Heart right ventricle (tissue), 16 donors: ENCODE measurements at regions not wholly inside any gene's neighbourhood (a gene's known extent, or its start where the extent isn't known, plus 50 kb on each side); places are given as distances from the start of the nearest gene placed in this dataset.
A peak's percentile ranks its signal among the peaks of the same experiment; 100 is the strongest.

Experiments
- ATAC-seq, 8 donors: fragments of 200-7000 bp; cut with Tn5 transposase; one replicate each; pipeline ENCODE4 v1.9.1; 2020; ENCODE audit warnings: mild to moderate bottlenecking in 8 of 8, moderate library complexity in 8 of 8, moderate number of reproducible peaks in 1 of 8
- DNase-seq, 2 donors: peaks; one replicate each; pipeline ENCODE4 v3.0.0-alpha.2; 2020
- H3K27ac ChIP-seq, 10 donors: fragments of 200-600 bp; sonication (generic) in 2 of 10; one replicate each; pipeline versions ENCODE4 v1.5.0 to v1.8.0; 2020 to 2022; ENCODE audit warnings: mild to moderate bottlenecking in 3 of 10
- H3K27me3 ChIP-seq, 7 donors: fragments of 200-600 bp; one replicate each; pipeline ENCODE4 v1.8.0; 2021 to 2022; ENCODE audit warnings: mild to moderate bottlenecking in 2 of 7
- H3K36me3 ChIP-seq, 9 donors: fragments of 200-600 bp; sonication (generic) in 1 of 9; one replicate each; pipeline versions ENCODE4 v1.5.0 to v1.8.0; 2020 to 2022; ENCODE audit warnings: mild to moderate bottlenecking in 2 of 9
- H3K4me1 ChIP-seq, 9 donors: fragments of 200-600 bp; sonication (generic) in 1 of 9; one replicate each; pipeline versions ENCODE4 v1.5.0 to v1.8.0; 2020 to 2022; ENCODE audit warnings: mild to moderate bottlenecking in 4 of 9
- H3K4me3 ChIP-seq, 10 donors: fragments of 200-600 bp; sonication (generic) in 2 of 10; one replicate each; pipeline versions ENCODE4 v1.5.0 to v1.8.0; 2020 to 2022; ENCODE audit warnings: mild to moderate bottlenecking in 7 of 10, moderate library complexity in 2 of 10
- H3K9me3 ChIP-seq, 11 donors: fragments of 200-600 bp in 10 of 11; sonication (generic) in 2 of 11; one replicate each; pipeline versions ENCODE4 v1.5.0 to v1.8.0; 2013 to 2022; ENCODE audit warnings: mild to moderate bottlenecking in 2 of 11, control low read depth in 1 of 11, moderate library complexity in 1 of 11
- WGBS, 2 donors: extraction: QIAGEN DNeasy Blood & Tissue Kit; methylation state at CpG; one replicate each; pipeline ENCODE4 v1.1.7; 2013; ENCODE audit warnings: inconsistent platforms in 1 of 2; 5-methylcytosine and 5-hydroxymethylcytosine counted together
- intact Hi-C, 10 donors: fragments of 100-400 bp; cut with DNase I; formaldehyde crosslinking; loops; one replicate each; pipeline versions ENCODE4 v1.11.1 to v1.14.2; 2022
- TF ChIP-seq, protein P1 (sequence below), 9 donors: fragments of 200-600 bp; sonication (generic) in 2 of 9; IDR thresholded peaks; one replicate each; pipeline versions ENCODE4 v1.5.0 to v1.8.0; 2021 to 2022; ENCODE audit warnings: antibody characterized with exemption in 9 of 9, mild to moderate bottlenecking in 5 of 9, moderate library complexity in 1 of 9
- donor health status: Arrhythmogenic right ventricular cardiomyopathy.
- donor health status: ischemic (EF 13 %, LVEDD 7.1; RV severe dilation, severe dysfunction).
- donor health status: healthy with polysubstance abuse.
- donor health status: DM: no; HTN: yes; CAD: no.
- donor health status: DM: no; HTN: no; CAD: no.
- donor health status: ischemic (EF 25% LVEDD 6.9; RV normal size, moderate dysfunction).
- donor health status: ischemic (EF 25% LVEDD 5.7; RV mildly dilated, moderate dysfunction).
- donor health status: healthy.
- donor health status: DM: yes; HTN: yes; CAD: no.
- donor health status: Ischemic cardiomyopathy.
- donor health status: ischemic (EF 35%, LVEDD 5.7; RV mildly dilated, moderate dysfunction).
- donor health status: nonischemic (EF 11% LVEDD 7.7; RV severe dilation, severe dysfunction).
- donor health status: DM: yes; HTN: yes; CAD: no.
- donor health status: PGD.
- donor health status: ischemic (EF 29% LVEDD 5.4; RV normal size, mild dysfunction).
- donor health status: nonischemic (EF 23%, LVEDD 6.1; RV moderate dilation, normal function).

DNA sequence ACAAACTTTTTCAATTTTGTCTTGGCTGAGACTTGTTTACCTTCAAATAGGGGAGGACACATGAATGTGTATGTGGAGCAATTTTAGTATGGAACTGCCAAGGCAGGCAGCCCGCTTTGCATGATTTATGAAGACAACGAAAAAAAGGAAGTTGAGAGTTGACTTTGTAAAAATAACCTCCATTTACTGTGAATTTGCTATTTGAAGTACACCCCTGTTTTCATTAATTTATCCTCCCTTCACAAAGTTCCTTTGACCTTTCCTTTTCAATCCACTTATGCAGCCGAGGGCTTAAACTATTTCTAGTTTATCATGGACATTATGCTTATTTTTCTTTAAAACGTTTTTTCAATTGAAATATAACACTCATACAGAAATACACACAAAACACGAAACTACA, 369.6 kb upstream of the CADM1 start:
- peaks cover 0 to 19% (median 0%) of the 10 kb centered on the region in 9 donors for H3K4me1 ChIP-seq
- DNase-seq (no peak), ATAC-seq (no peak)
- no peaks in the 10 kb centered on the region for H3K36me3 ChIP-seq
- H3K27me3 ChIP-seq, result no peaks in the 10 kb centered on the region
- peaks cover 0 to 5% (median 0%) of the 10 kb centered on the region in 11 donors for H3K9me3 ChIP-seq
- intact Hi-C loops, result no loop called here
- WGBS, 2 donors, result 60 to 67% methylated on average over 5 of the region's 5 CpGs
- H3K27ac ChIP-seq, result no peak overlapping the region
- H3K4me3 ChIP-seq, result no peak overlapping the region
- TF ChIP-seq, protein P1, sequence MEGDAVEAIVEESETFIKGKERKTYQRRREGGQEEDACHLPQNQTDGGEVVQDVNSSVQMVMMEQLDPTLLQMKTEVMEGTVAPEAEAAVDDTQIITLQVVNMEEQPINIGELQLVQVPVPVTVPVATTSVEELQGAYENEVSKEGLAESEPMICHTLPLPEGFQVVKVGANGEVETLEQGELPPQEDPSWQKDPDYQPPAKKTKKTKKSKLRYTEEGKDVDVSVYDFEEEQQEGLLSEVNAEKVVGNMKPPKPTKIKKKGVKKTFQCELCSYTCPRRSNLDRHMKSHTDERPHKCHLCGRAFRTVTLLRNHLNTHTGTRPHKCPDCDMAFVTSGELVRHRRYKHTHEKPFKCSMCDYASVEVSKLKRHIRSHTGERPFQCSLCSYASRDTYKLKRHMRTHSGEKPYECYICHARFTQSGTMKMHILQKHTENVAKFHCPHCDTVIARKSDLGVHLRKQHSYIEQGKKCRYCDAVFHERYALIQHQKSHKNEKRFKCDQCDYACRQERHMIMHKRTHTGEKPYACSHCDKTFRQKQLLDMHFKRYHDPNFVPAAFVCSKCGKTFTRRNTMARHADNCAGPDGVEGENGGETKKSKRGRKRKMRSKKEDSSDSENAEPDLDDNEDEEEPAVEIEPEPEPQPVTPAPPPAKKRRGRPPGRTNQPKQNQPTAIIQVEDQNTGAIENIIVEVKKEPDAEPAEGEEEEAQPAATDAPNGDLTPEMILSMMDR (IDR thresholded peaks at IDR 0.05), result no peak

DNA sequence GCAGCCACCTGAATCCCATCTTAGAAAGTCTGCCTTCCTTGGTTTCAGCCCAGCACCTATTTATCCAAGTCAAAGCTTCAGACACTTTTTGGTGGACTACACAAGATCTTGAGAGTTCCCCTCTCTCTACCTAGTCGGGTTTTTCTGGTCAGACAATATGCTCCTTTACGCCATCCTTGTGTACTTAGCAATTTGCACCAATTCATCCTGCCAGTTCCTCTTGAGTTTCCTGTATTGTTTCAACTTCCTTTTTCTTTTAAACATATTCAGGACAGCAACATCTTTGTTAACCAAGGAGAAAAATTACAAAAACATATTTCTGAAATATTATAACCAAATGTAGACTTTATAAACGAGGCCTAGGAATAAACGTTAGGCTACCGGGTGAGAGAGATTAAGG, 368.2 kb upstream of the CADM1 start:
- no peak overlapping the region for H3K4me3 ChIP-seq
- intact Hi-C loops, result no loop called here
- H3K4me1 ChIP-seq, result peaks cover 0 to 19% (median 0%) of the 10 kb centered on the region in 9 donors
- ATAC-seq (no peak), DNase-seq (no peak)
- H3K27ac ChIP-seq, result no peak overlapping the region
- H3K9me3 ChIP-seq, result peaks cover 0 to 7% (median 0%) of the 10 kb centered on the region in 11 donors
- peaks cover 0 to 7% (median 0%) of the 10 kb centered on the region in 7 donors for H3K27me3 ChIP-seq
- no peaks in the 10 kb centered on the region for H3K36me3 ChIP-seq
- TF ChIP-seq, protein P1 (IDR thresholded peaks at IDR 0.05), result no peak
- 56 to 64% methylated on average over 5 of the region's 5 CpGs for WGBS, 2 donors

DNA sequence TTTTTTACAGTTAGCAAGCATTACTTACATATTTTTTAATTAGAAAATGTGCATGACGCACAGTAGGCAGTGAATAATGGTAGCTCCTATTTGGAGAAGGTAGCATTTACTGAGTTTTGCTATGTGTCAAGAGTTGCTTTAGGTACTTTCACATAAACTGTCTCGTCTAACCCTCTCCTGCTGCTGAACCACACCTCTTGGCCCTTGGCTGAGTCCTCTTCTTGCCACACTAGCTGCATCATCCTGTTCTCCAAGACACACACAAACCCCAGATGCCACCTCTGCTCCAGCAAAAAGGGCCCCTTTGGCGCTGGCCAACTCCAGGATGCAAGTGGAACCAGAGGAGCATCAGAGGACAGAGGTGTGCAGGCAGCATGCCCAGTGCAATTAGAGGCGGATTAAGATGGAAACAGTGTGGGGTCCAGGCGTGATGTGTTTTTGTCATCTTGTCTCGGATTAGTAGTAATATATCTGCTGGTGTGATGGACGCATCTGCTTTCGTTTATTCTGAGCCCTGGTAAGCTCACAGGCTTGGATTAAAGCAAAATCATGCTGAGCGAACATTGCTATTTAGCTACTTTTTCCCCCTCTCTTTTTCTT, 367.0 kb upstream of the CADM1 start:
- no peak for ATAC-seq
- Histone ChIP-seq H3K9me3 (peaks cover 0 to 7% (median 0%) of the 10 kb centered on the region in 11 donors), H3K4me1 (peaks cover 0 to 19% (median 0%) of the 10 kb centered on the region in 9 donors), H3K4me3 (no peak overlapping the region), H3K27me3 (peaks cover 0 to 7% (median 0%) of the 10 kb centered on the region in 7 donors), H3K36me3 (no peaks in the 10 kb centered on the region), H3K27ac (no peak overlapping the region)
- TF ChIP-seq, protein P1 (IDR thresholded peaks at IDR 0.05), result no peak
- DNase-seq, result no peak
- 94 to 95% methylated on average over 9 of the region's 9 CpGs for WGBS, 2 donors
- intact Hi-C loops, result no loop called here

DNA sequence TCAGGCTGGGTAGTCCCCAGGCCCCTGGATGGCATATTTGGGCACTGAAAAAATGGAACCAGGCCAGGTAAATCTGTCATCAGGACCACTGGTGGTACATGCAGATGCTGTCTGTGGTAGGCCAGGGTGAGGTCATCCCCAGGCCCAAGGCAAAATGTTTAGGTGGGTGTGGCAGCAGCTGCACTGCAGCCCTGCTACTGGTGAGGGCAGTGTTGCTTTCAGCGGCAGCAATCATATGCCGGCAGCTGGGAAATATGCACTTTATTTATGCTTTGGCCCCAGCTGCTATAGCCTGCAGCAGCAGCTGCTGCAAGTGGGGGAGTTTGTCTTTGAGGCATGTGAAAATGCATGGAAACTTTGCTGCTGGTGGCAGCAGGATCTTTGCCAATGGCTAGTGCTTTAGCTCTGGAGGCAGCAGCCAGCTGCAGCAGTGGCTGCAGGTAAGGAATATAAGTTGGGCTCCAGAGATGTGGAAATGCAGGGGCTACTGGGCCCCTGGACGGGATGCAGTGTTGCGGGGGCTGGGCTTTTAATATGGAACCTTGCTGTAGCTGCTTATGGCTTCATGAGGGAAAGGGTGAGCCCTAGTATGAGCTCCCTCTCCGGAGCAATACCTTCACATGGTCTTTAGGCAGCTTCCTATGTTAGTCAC, 365.7 kb upstream of the CADM1 start:
- Histone ChIP-seq H3K36me3 (no peaks in the 10 kb centered on the region), H3K27me3 (peaks cover 0 to 7% (median 0%) of the 10 kb centered on the region in 7 donors), H3K4me3 (no peak overlapping the region), H3K9me3 (peaks cover 0 to 7% (median 0%) of the 10 kb centered on the region in 11 donors), H3K27ac (no peak overlapping the region), H3K4me1 (peaks cover 0 to 19% (median 0%) of the 10 kb centered on the region in 9 donors)
- TF ChIP-seq, protein P1 (IDR thresholded peaks at IDR 0.05), result peak in 8 of 9 donors; percentile 10 to 60 (median 48)
- 61% methylated on average over 5 of the region's 5 CpGs for WGBS, 2 donors
- DNase-seq, result no peak
- intact Hi-C loops, result no loop called here
- peak in 6 of 8 donors; percentile 34 to 53 (median 42) for ATAC-seq
